Activated T-cell treated with anti-CD3 and anti-CD28 coated beads, Interleukin-2, amount 50 U/mL, for 4 hours (primary cell): ENCODE measurements at regions not wholly inside any gene's neighbourhood (a gene's known extent, or its start where the extent isn't known, plus 50 kb on each side); places are given as distances from the start of the nearest gene placed in this dataset.

ENCODE experiments used
- ATAC-seq, 2 donors: fragments of 200-7000 bp; cut with Tn5 transposase; one replicate each; pipeline ENCODE4 v1.10.0; 2021
- DNase-seq: peaks from one replicate; pipeline ENCODE4 v3.0.0-alpha.2; 2020
- H3K27me3 Mint-ChIP-seq: one replicate; pipeline ENCODE4 v1.8.0; 2021; ENCODE audit warnings: low read depth, mixed read lengths
- H3K36me3 Mint-ChIP-seq: one replicate; pipeline ENCODE4 v1.8.0; 2022; ENCODE audit warnings: mixed read lengths; ENCODE audit not compliant: insufficient read depth
- H3K4me1 Mint-ChIP-seq: one replicate; pipeline ENCODE4 v1.8.0; 2021; ENCODE audit warnings: low read depth, mixed read lengths
- H3K4me3 Mint-ChIP-seq: one replicate; pipeline ENCODE4 v1.8.0; 2021; ENCODE audit warnings: mild to moderate bottlenecking, moderate library complexity, mixed read lengths
- H3K9me3 Mint-ChIP-seq: one replicate; pipeline ENCODE4 v1.8.0; 2021; ENCODE audit warnings: mixed read lengths

DNA sequence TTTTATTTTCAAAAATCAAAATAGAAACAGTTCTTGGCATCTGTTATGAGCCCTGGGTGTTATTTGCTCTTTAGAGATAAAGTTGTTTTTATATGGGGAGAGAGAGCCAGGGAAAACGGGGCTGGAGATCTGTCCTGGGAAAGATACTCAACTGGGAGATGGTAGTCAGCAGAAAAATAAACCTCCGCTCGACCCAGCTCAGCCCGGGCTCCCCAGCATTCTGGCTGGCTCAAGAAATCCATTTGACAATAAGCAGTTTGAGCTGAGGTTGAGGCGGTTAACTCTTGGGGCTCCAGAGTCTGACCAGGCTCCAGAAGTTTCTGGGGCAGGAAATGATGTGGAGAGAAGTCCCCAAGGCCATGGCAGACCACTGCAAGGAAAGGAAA, 151.9 kb downstream of the IRX5 start:
- no peaks in the 10 kb centered on the region for H3K36me3 Mint-ChIP-seq
- ATAC-seq: no peak
- H3K4me1 Mint-ChIP-seq: no peaks in the 10 kb centered on the region
- DNase-seq: no peak
- H3K4me3 Mint-ChIP-seq: no peak overlapping the region
- H3K27me3 Mint-ChIP-seq: peaks cover 2% of the 10 kb centered on the region
- no peaks in the 10 kb centered on the region for H3K9me3 Mint-ChIP-seq

DNA sequence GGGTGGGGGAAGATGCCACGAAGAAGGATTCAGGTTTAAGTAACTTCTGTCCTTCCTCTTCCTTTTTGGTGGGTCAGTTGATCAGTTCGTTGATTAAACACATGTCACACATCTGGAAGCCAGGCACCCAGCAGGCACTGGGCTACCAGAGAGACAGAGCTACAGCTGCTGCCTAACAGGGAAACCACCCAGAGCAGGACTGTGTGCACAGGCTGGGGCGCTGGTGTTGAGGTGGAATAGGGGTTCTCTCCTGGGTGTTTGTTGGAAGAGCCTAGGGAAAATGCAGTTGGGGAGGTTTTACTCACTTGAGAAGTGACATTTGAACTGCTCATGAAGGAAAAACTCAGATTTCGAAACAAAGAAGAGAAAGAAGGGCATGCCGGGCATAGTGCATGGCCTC, 152.4 kb downstream of the IRX5 start:
- DNase-seq: no peak
- H3K9me3 Mint-ChIP-seq: no peaks in the 10 kb centered on the region
- no peaks in the 10 kb centered on the region for H3K36me3 Mint-ChIP-seq
- H3K27me3 Mint-ChIP-seq: peaks cover 2% of the 10 kb centered on the region
- ATAC-seq: no peak
- no peaks in the 10 kb centered on the region for H3K4me1 Mint-ChIP-seq
- H3K4me3 Mint-ChIP-seq: no peak overlapping the region

DNA sequence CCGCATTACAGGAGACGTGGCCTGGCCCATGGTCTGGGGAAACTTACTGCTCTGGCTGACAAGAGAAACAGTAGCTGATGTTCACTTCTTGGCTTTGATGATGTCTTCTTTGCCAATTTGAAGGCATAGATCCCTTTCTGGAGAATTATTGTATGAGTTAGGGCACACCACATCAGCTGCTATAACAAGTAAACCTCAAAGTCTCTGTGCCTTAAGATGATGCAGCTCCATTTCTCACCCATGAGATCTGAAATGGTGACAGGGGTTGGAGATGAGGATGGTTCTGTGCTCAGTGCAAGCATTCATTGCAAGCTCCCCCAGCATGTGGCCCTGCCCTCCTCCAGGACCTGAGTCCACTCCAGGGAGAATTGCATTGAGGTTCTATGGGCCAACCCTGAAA, 157.4 kb downstream of the IRX5 start:
- Mint-ChIP-seq H3K36me3 (no peaks in the 10 kb centered on the region), H3K4me1 (no peaks in the 10 kb centered on the region), H3K27me3 (peaks cover 2% of the 10 kb centered on the region), H3K9me3 (no peaks in the 10 kb centered on the region), H3K4me3 (no peak overlapping the region)
- ATAC-seq (no peak), DNase-seq (no peak)

- H3K4me3 Mint-ChIP-seq: no peak overlapping the region
- peaks cover 5% of the 10 kb centered on the region for H3K9me3 Mint-ChIP-seq
- no peaks in the 10 kb centered on the region for H3K4me1 Mint-ChIP-seq
- H3K27me3 Mint-ChIP-seq: no peaks in the 10 kb centered on the region
- H3K36me3 Mint-ChIP-seq: no peaks in the 10 kb centered on the region
- ATAC-seq (no peak), DNase-seq (no peak)
Observed at GRCh38 chr16:55089600-55089999, 158.9 kb downstream of the IRX5 start.

- no peaks in the 10 kb centered on the region for H3K27me3 Mint-ChIP-seq
- DNase-seq (no peak), ATAC-seq (no peak)
- no peaks in the 10 kb centered on the region for H3K4me1 Mint-ChIP-seq
- no peak overlapping the region for H3K4me3 Mint-ChIP-seq
- peaks cover 8% of the 10 kb centered on the region for H3K9me3 Mint-ChIP-seq
- no peaks in the 10 kb centered on the region for H3K36me3 Mint-ChIP-seq
Observed at GRCh38 chr16:55091213-55091870, 160.7 kb downstream of the IRX5 start.

GRCh38 chr16:55091871-55092230, 161.2 kb downstream of the IRX5 start:
- Mint-ChIP-seq H3K4me1 (no peaks in the 10 kb centered on the region), H3K27me3 (no peaks in the 10 kb centered on the region), H3K36me3 (no peaks in the 10 kb centered on the region), H3K9me3 (peaks cover 8% of the 10 kb centered on the region), H3K4me3 (no peak overlapping the region)
- DNase-seq (no peak), ATAC-seq (no peak)

DNA sequence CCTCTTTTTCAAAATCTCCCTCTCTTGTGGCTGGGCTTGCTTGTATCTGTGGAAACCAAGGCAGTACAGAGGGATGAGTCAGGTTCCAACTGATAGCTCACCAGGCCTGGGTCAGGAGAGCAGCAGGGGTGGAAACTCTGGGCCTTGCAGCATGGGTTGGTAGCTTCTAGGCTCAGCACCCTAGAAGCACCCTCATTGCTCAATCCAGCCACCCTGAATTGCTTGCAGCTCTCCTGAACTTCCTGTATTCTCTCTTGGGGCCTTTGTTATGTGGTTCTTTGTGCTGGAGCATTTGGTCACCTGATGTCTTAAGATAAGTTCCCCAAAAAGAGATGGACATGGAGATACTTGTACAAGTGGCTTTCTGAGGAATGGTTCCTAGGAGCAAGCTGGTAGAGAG, 169.4 kb downstream of the IRX5 start:
- Mint-ChIP-seq H3K4me1 (no peaks in the 10 kb centered on the region), H3K27me3 (no peaks in the 10 kb centered on the region), H3K36me3 (no peaks in the 10 kb centered on the region), H3K9me3 (peaks cover 10% of the 10 kb centered on the region), H3K4me3 (no peak overlapping the region)
- no peak for ATAC-seq
- DNase-seq: no peak

GRCh38 chr16:55101026-55101425, 170.4 kb downstream of the IRX5 start:
- no peak for ATAC-seq
- H3K36me3 Mint-ChIP-seq: no peaks in the 10 kb centered on the region

DNA sequence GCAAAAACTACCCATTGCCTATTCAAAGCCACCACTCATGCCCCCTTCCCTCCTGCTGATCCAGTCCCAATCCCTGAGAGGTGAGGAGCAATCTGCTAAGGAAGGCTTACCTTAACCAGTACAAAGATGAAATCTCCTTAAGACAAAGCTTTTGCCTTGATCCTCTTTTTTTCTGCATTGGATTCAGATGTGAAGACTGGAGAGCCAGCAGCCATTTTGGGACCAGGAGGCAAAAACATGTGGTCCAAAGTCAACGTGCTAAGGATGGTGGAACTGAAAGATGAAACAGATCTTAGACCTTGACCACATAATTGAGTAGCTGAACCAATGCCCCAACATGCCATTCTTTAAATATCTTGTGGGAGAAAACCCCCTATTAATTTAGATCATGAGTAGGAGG, 171.4 kb downstream of the IRX5 start:
- no peaks in the 10 kb centered on the region for H3K4me1 Mint-ChIP-seq
- H3K36me3 Mint-ChIP-seq: no peaks in the 10 kb centered on the region
- no peak overlapping the region for H3K4me3 Mint-ChIP-seq
- DNase-seq (no peak), ATAC-seq (no peak)
- peaks cover 10% of the 10 kb centered on the region for H3K9me3 Mint-ChIP-seq
- H3K27me3 Mint-ChIP-seq: no peaks in the 10 kb centered on the region

More at GRCh38 chr16:55101026-55101425, 170.4 kb downstream of the IRX5 start:
- H3K4me1 Mint-ChIP-seq: no peaks in the 10 kb centered on the region
- peaks cover 10% of the 10 kb centered on the region for H3K9me3 Mint-ChIP-seq
- no peak for DNase-seq
- no peak overlapping the region for H3K4me3 Mint-ChIP-seq
- H3K27me3 Mint-ChIP-seq: no peaks in the 10 kb centered on the region

DNA sequence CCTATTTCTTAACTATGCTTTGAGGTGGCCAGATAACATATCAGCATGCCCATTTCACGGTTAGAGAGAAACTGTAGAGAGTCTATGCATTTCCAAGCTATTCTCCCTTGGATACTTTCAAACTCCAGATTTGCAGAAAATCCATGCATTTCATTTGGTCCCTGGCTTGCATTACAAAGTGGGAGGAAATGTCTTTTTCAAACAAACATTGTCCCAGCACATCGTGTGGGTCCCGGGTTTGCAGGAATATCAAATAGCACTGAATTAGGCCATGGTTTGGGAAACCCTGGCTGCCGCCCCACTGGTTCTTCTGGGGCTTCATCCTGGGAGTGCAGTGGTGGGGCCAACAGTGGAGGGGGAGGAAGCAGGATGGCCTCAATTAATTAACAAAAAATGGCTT, 171.9 kb downstream of the IRX5 start:
- no peaks in the 10 kb centered on the region for H3K27me3 Mint-ChIP-seq

GRCh38 chr16:55107851-55108250, 177.2 kb downstream of the IRX5 start:
- Mint-ChIP-seq H3K27me3 (no peaks in the 10 kb centered on the region), H3K36me3 (no peaks in the 10 kb centered on the region), H3K4me3 (no peak overlapping the region), H3K9me3 (no peaks in the 10 kb centered on the region), H3K4me1 (no peaks in the 10 kb centered on the region)
- no peak for DNase-seq
- no peak for ATAC-seq

More for the DNA sequence above, 171.9 kb downstream of the IRX5 start:
- Mint-ChIP-seq H3K9me3 (peaks cover 10% of the 10 kb centered on the region), H3K4me3 (no peak overlapping the region), H3K4me1 (no peaks in the 10 kb centered on the region), H3K36me3 (no peaks in the 10 kb centered on the region)
- DNase-seq: no peak
- ATAC-seq: no peak

GRCh38 chr16:55113210-55113609, 182.5 kb downstream of the IRX5 start:
- Mint-ChIP-seq H3K9me3 (no peaks in the 10 kb centered on the region), H3K27me3 (peaks cover under 1% of the 10 kb centered on the region), H3K36me3 (no peaks in the 10 kb centered on the region), H3K4me1 (no peaks in the 10 kb centered on the region), H3K4me3 (no peak overlapping the region)
- DNase-seq (no peak), ATAC-seq (no peak)

DNA sequence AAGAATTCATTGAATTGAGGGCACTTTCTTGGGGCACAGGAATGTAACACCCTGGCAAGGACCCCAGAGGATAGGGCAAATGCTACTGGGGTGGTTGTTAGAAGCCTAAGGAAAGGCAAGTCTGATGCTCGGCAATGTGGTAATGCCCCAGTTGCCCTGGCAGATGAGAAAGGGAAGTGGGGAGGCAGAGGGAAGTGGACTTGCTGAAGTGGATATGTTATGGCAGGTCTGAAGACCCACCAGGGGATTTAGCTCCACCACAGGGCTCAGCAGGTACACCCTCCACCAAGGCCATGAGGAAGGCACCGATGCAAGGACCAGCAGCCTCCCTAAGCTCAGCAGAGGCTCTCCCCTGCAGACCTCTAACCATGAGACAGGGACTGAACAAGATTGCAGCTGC, 184.8 kb downstream of the IRX5 start:
- DNase-seq (no peak), ATAC-seq (no peak)
- Mint-ChIP-seq H3K27me3 (peaks cover 3% of the 10 kb centered on the region), H3K4me1 (no peaks in the 10 kb centered on the region), H3K36me3 (no peaks in the 10 kb centered on the region), H3K4me3 (no peak overlapping the region), H3K9me3 (no peaks in the 10 kb centered on the region)

DNA sequence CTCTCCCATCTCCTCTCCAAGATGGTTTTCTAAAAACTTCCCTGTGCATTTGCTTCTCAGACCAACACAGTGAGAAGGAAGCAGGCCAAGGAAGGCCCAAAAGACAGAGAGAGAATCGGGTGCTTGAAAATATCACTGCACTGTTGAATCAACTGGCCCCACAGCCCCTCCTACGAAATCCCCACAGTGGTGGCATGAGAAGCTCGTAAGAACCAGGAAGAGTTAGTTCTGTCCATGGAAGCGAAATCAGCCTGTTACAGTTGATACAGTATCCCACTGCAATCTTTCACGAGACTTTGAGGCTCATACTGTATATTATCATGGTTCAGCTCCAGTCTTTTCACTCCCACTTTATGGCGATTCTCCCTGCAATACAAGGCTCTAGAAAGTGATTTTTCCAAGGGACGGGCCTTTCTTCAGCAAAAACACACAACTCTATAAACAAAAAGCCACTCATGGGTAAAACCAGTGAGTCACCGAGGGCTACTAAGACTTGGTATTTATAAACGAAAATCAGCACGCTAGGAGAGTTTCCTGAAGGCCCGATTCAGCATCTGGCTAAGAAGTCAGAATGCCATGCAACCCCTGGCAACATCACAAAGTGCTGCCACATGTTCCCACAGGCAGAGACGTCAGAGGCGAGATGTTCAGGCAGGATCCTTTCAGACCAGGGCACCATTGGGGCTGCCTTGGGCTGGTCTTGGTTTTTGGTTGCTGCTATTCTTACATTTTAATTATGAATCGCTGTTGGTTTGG, 185.7 kb downstream of the IRX5 start:
- Mint-ChIP-seq H3K9me3 (no peaks in the 10 kb centered on the region), H3K4me3 (no peak overlapping the region)

DNA sequence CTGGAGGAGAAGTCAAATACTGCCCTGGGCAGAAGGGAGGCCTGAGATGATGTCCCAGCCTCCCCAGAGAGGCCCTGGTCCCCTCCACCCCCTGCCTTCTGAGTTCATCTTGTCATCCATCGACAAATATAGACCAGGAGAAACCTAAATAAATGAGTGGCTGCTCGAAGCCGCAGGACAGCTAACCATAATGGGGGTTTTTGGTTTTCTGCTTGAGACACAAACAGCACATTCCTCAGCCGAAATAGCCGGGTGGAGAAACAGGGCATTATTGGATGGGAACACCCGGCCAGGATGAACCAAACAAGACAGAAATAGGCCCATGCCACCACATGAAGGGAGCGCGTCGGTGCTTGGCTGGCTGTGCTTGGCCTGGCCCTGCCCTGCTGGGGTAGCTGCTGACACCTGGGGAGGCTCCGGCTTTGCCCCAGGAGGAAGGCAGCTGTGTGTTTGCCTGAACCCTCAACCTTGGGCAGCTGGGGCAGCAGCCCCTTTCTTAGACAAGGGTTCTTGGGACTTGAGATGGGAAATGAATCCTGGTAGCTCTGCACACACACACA, 188.1 kb downstream of the IRX5 start:
- Mint-ChIP-seq H3K4me3 (no peak overlapping the region), H3K4me1 (no peaks in the 10 kb centered on the region), H3K27me3 (peaks cover 3% of the 10 kb centered on the region), H3K9me3 (peaks cover 8% of the 10 kb centered on the region), H3K36me3 (no peaks in the 10 kb centered on the region)
- no peak for DNase-seq
- no peak for ATAC-seq

More for the DNA sequence above, 185.7 kb downstream of the IRX5 start:
- Mint-ChIP-seq H3K27me3 (peaks cover 3% of the 10 kb centered on the region), H3K4me1 (no peaks in the 10 kb centered on the region), H3K36me3 (no peaks in the 10 kb centered on the region)
- no peak for ATAC-seq
- no peak for DNase-seq
